H9 (cell line): ENCODE measurements at regions not wholly inside any gene's neighbourhood (a gene's known extent, or its start where the extent isn't known, plus 50 kb on each side); places are given as distances from the start of the nearest gene placed in this dataset.

ENCODE experiments used
- DNase-seq: peaks from one replicate; pipeline ENCODE4 v3.0.0-alpha.2; 2017
- H2AFZ ChIP-seq: one replicate; pipeline ENCODE4 v1.6.1; 2013; ENCODE audit warnings: mild to moderate bottlenecking, low read length, control low read depth, moderate library complexity
- H2AK5ac ChIP-seq: 2 replicates; pipeline ENCODE4 v1.6.1; 2013; ENCODE audit warnings: low read length, control low read depth, mixed read lengths; ENCODE audit not compliant: insufficient read length
- H2BK120ac ChIP-seq: one replicate; pipeline ENCODE4 v1.6.1; 2013; ENCODE audit warnings: low read depth, mild to moderate bottlenecking, low read length, control low read depth, inconsistent platforms; ENCODE audit not compliant: poor library complexity, severe bottlenecking
- H2BK12ac ChIP-seq: 2 replicates; pipeline ENCODE4 v1.6.1; 2013; ENCODE audit warnings: low read length, control low read depth, mixed read lengths, low read depth; ENCODE audit not compliant: insufficient read length
- H2BK15ac ChIP-seq: 2 replicates; pipeline ENCODE4 v1.6.1; 2013; ENCODE audit warnings: low read depth, low read length, control low read depth
- H2BK20ac ChIP-seq: one replicate; pipeline ENCODE4 v1.6.1; 2013; ENCODE audit warnings: low read depth, mild to moderate bottlenecking, low read length, control low read depth, inconsistent platforms; ENCODE audit not compliant: poor library complexity, severe bottlenecking
- H2BK5ac ChIP-seq: 2 replicates; pipeline ENCODE4 v1.6.1; 2013; ENCODE audit warnings: low read length, control low read depth, mixed read lengths; ENCODE audit not compliant: insufficient read length
- H3K14ac ChIP-seq: 2 replicates; pipeline ENCODE4 v1.6.1; 2013; ENCODE audit warnings: low read length, control low read depth; ENCODE audit not compliant: insufficient read depth
- H3K18ac ChIP-seq: 2 replicates; pipeline ENCODE4 v1.6.1; 2013; ENCODE audit warnings: low read depth, mild to moderate bottlenecking, mixed read lengths, low read length, control low read depth; ENCODE audit not compliant: insufficient read length
- H3K23ac ChIP-seq: 2 replicates; pipeline ENCODE4 v1.6.1; 2013; ENCODE audit warnings: low read length, control low read depth, mixed read lengths, low read depth; ENCODE audit not compliant: insufficient read length
- H3K23me2 ChIP-seq: 2 replicates; pipeline ENCODE4 v1.6.1; 2013; ENCODE audit warnings: low read depth, mild to moderate bottlenecking, mixed read lengths, low read length, control low read depth; ENCODE audit not compliant: insufficient read length, poor library complexity, severe bottlenecking
- H3K27ac ChIP-seq: 2 replicates; pipeline ENCODE4 v1.5.1; 2013; ENCODE audit warnings: low read length, control low read depth, mixed read lengths, low read depth; ENCODE audit not compliant: insufficient read length
- H3K27me3 ChIP-seq: 2 replicates; pipeline ENCODE4 v1.6.1; 2013; ENCODE audit warnings: low read length, control low read depth, inconsistent platforms; ENCODE audit not compliant: insufficient read depth
- H3K4ac ChIP-seq: 2 replicates; pipeline ENCODE4 v1.6.1; 2013; ENCODE audit warnings: low read depth, mild to moderate bottlenecking, control low read depth, inconsistent platforms, low read length, moderate library complexity
- H3K4me1 ChIP-seq: 2 replicates; pipeline ENCODE4 v1.6.1; 2013; ENCODE audit warnings: low read length, control low read depth, inconsistent platforms; ENCODE audit not compliant: insufficient read depth
- H3K4me2 ChIP-seq: 2 replicates; pipeline ENCODE4 v1.6.1; 2013; ENCODE audit warnings: low read length, control low read depth, mixed read lengths; ENCODE audit not compliant: insufficient read length, insufficient read depth
- H3K56ac ChIP-seq: 2 replicates; pipeline ENCODE4 v1.6.1; 2013; ENCODE audit warnings: low read depth, mild to moderate bottlenecking, mixed read lengths, low read length, control low read depth; ENCODE audit not compliant: insufficient read length
- H3K79me1 ChIP-seq: 2 replicates; pipeline ENCODE4 v1.6.1; 2013; ENCODE audit warnings: low read depth, mild to moderate bottlenecking, moderate library complexity, low read length, control low read depth, inconsistent platforms; ENCODE audit not compliant: insufficient read depth, poor library complexity, severe bottlenecking
- H3K79me2 ChIP-seq: 2 replicates; pipeline ENCODE4 v1.6.1; 2013; ENCODE audit warnings: low read length, control low read depth, inconsistent platforms; ENCODE audit not compliant: insufficient read depth
- H3K9ac ChIP-seq: 2 replicates; pipeline ENCODE4 v1.6.1; 2013; ENCODE audit warnings: low read length, control low read depth, mixed read lengths; ENCODE audit not compliant: insufficient read length; ENCODE audit errors: extremely low read depth
- H3K9me3 ChIP-seq: one replicate; pipeline ENCODE4 v1.6.1; 2013; ENCODE audit warnings: low read depth, low read length, inconsistent platforms; ENCODE audit not compliant: control insufficient read depth
- H3T11ph ChIP-seq: one replicate; pipeline ENCODE4 v1.6.1; 2013; ENCODE audit warnings: mild to moderate bottlenecking, low read length, control low read depth, inconsistent platforms
- H4K20me1 ChIP-seq: one replicate; pipeline ENCODE4 v1.6.1; 2013; ENCODE audit not compliant: control insufficient read depth, insufficient read length, insufficient read depth
- H4K5ac ChIP-seq: 2 replicates; pipeline ENCODE4 v1.6.1; 2013; ENCODE audit warnings: low read depth, mild to moderate bottlenecking, mixed read lengths, low read length, control low read depth; ENCODE audit not compliant: insufficient read length
- H4K8ac ChIP-seq: replicated peaks from 2 replicates; pipeline ENCODE4 v1.6.1; 2013; ENCODE audit warnings: low read length, control low read depth, mixed read lengths, low read depth; ENCODE audit not compliant: insufficient read length
- H4K91ac ChIP-seq: 2 replicates; pipeline ENCODE4 v1.6.1; 2013; ENCODE audit warnings: low read depth, mild to moderate bottlenecking, moderate library complexity, mixed read lengths, low read length, control low read depth; ENCODE audit not compliant: insufficient read length
- H3K27ac Mint-ChIP-seq, 3 experiments: 2 replicates in 2 of 3; 3 replicates in 1 of 3; pipeline ENCODE4 v1.8.0; 2020 to 2021; ENCODE audit warnings: mixed read lengths in 3 of 3, mild to moderate bottlenecking in 1 of 3, moderate library complexity in 1 of 3
- H3K27me3 Mint-ChIP-seq: 2 replicates; pipeline ENCODE4 v1.8.0; 2021; ENCODE audit warnings: low read depth, mild to moderate bottlenecking, moderate library complexity, mixed read lengths
- H3K36me3 Mint-ChIP-seq, 3 experiments: 2 replicates in 2 of 3; 3 replicates in 1 of 3; pipeline ENCODE4 v1.8.0; 2020 to 2021; ENCODE audit warnings: low read depth in 3 of 3, mixed read lengths in 3 of 3; ENCODE audit not compliant: insufficient read depth in 1 of 3
- H3K4me1 Mint-ChIP-seq, 2 experiments: 2 replicates each; pipeline ENCODE4 v1.8.0; 2020; ENCODE audit warnings: mixed read lengths in 2 of 2
- H3K4me3 Mint-ChIP-seq, 2 experiments: 2 replicates in 1 of 2; 3 replicates in 1 of 2; pipeline ENCODE4 v1.8.0; 2020 to 2021; ENCODE audit warnings: mild to moderate bottlenecking in 2 of 2, mixed read lengths in 2 of 2, moderate library complexity in 1 of 2
- H3K9me3 Mint-ChIP-seq, 2 experiments: 2 replicates in 1 of 2; 3 replicates in 1 of 2; pipeline ENCODE4 v1.8.0; 2020; ENCODE audit warnings: mild to moderate bottlenecking in 2 of 2, mixed read lengths in 2 of 2, moderate library complexity in 1 of 2
- WGBS: extraction: QIAGEN DNeasy Blood & Tissue Kit; methylation state at CpG from one replicate; pipeline ENCODE4 v1.1.7; 2013; ENCODE audit warnings: missing lambda C conversion rate, low lambda C conversion rate, mixed read lengths; ENCODE audit not compliant: insufficient read length; ENCODE audit errors: extremely low coverage; 5-methylcytosine and 5-hydroxymethylcytosine counted together
- TF ChIP-seq, protein P1 (sequence below): fragments of 200-600 bp; sonication (generic); conservative IDR thresholded peaks from 3 replicates; pipeline ENCODE4 v1.8.0; 2021; ENCODE audit warnings: antibody characterized with exemption, mild to moderate bottlenecking

GRCh38 chr4:27911047-27911446 lies 1050.4 kb downstream of the STIM2 start:
- Histone ChIP-seq H2AK5ac (no peak overlapping the region), H3K18ac (no peak overlapping the region), H3K4ac (no peak overlapping the region), H3K27me3 (no peaks in the 10 kb centered on the region), H2BK12ac (no peak overlapping the region), H3K27ac (no peak overlapping the region), H3K9ac (no peak overlapping the region), H2BK120ac (no peak overlapping the region), H3K9me3 (no peaks in the 10 kb centered on the region), H3K23ac (no peak overlapping the region), H2AFZ (no peak overlapping the region), H3K79me1 (no peaks in the 10 kb centered on the region), H4K8ac (no peak overlapping the region), H3K14ac (no peak overlapping the region), H3T11ph (no peak overlapping the region), H3K79me2 (no peaks in the 10 kb centered on the region), H3K4me1 (0 out of 2 replicates have a peak, but pooled peaks cover 3% of the 10 kb centered on the region), H2BK5ac (no peak overlapping the region), H4K91ac (no peak overlapping the region), H3K23me2 (no peaks in the 10 kb centered on the region), H2BK15ac (no peak overlapping the region), H4K5ac (no peak overlapping the region), H3K4me2 (no peak overlapping the region), H4K20me1 (no peaks in the 10 kb centered on the region), H3K56ac (no peak overlapping the region), H2BK20ac (no peak overlapping the region)
- peaks cover 2 to 6% of the 10 kb centered on the region in 2 experiments; a peak in 3 of 4 replicates for H3K4me1 Mint-ChIP-seq
- H3K27me3 Mint-ChIP-seq: no peaks in the 10 kb centered on the region
- no peak overlapping the region for H3K27ac Mint-ChIP-seq
- H3K9me3 Mint-ChIP-seq: no peaks in the 10 kb centered on the region
- DNase-seq: no peak
- H3K36me3 Mint-ChIP-seq: no peaks in the 10 kb centered on the region
- TF ChIP-seq, protein P1, sequence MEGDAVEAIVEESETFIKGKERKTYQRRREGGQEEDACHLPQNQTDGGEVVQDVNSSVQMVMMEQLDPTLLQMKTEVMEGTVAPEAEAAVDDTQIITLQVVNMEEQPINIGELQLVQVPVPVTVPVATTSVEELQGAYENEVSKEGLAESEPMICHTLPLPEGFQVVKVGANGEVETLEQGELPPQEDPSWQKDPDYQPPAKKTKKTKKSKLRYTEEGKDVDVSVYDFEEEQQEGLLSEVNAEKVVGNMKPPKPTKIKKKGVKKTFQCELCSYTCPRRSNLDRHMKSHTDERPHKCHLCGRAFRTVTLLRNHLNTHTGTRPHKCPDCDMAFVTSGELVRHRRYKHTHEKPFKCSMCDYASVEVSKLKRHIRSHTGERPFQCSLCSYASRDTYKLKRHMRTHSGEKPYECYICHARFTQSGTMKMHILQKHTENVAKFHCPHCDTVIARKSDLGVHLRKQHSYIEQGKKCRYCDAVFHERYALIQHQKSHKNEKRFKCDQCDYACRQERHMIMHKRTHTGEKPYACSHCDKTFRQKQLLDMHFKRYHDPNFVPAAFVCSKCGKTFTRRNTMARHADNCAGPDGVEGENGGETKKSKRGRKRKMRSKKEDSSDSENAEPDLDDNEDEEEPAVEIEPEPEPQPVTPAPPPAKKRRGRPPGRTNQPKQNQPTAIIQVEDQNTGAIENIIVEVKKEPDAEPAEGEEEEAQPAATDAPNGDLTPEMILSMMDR: no peak
- no peak overlapping the region for H3K4me3 Mint-ChIP-seq
- no CpG with 5 or more reads among the region's 2 CpGs for WGBS
